HL-60 (cell line): ENCODE measurements at regions not wholly inside any gene's neighbourhood (a gene's known extent, or its start where the extent isn't known, plus 50 kb on each side); places are given as distances from the start of the nearest gene placed in this dataset.

Source experiments
- GABPA ChIP-seq: IDR thresholded peaks from 2 replicates; pipeline ENCODE4 v1.6.1; 2012; ENCODE audit warnings: low read depth
- TF ChIP-seq, protein P1 (sequence below): IDR thresholded peaks from one replicate; pipeline ENCODE4 v1.5.1; 2011; ENCODE audit warnings: low read length, control low read depth, inconsistent platforms; ENCODE audit not compliant: insufficient read depth

DNA sequence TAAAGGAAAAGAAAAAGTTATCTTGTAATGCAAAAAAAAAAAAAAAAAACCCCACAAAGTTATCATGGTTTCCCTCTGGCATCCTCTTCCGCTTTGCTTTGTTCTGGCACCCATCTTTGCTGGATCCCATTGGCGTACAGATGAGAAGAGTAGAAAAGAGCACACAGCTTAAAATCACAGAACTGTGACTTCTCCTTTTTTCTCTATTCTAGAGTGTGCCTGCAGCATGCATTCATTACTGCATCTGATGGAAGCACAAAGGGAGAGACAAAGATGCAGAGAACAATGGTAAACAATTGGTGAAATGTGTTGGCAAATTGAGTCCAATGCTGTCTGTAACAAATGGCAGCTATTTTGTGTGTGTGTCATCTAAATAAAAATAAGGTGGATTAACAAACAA lies 440.8 kb upstream of the PIK3R1 start:
- TF ChIP-seq GABPA = no peak
- TF ChIP-seq, protein P1, sequence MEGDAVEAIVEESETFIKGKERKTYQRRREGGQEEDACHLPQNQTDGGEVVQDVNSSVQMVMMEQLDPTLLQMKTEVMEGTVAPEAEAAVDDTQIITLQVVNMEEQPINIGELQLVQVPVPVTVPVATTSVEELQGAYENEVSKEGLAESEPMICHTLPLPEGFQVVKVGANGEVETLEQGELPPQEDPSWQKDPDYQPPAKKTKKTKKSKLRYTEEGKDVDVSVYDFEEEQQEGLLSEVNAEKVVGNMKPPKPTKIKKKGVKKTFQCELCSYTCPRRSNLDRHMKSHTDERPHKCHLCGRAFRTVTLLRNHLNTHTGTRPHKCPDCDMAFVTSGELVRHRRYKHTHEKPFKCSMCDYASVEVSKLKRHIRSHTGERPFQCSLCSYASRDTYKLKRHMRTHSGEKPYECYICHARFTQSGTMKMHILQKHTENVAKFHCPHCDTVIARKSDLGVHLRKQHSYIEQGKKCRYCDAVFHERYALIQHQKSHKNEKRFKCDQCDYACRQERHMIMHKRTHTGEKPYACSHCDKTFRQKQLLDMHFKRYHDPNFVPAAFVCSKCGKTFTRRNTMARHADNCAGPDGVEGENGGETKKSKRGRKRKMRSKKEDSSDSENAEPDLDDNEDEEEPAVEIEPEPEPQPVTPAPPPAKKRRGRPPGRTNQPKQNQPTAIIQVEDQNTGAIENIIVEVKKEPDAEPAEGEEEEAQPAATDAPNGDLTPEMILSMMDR = no peak
